ENCODE measurements at regions not wholly inside any gene's neighbourhood (a gene's known extent, or its start where the extent isn't known, plus 50 kb on each side); places are given as distances from the start of the nearest gene placed in this dataset.

DNA sequence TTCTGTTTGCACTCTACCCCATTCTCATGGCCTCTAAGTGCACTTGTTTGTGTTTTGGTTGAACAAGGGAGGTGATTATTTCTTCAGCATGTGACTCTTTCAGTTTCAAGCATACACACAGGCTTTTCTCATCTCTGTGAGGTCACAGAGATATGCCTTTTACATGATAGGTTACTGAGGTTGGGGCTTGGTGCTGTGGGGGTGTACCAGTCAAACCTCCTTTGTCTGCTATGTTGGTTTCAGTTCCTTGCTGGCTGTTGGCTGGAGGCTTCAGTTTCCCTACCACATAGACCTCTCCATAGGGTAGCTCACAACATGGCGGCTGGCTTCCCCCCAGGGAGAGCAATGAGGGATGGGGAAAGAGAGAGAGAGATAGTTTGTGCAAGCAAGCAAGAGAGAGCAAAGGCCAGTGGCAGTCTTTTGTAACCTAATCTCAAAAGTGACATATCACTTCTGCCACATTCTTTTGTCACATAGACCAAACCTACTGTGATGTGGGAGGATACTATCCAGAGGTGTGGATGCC is 96.7 kb upstream of the SEMA6A start:
- H3K36me3 ChIP-seq (ENCODE audit: control insufficient read depth, insufficient read depth, low read length): no peaks in the 10 kb centered on the region
- H3K4me3 ChIP-seq (ENCODE audit: low read depth, low read length): no peak overlapping the region
- no peak overlapping the region for H3K27ac ChIP-seq (ENCODE audit: low read depth, low read length)
- no peaks in the 10 kb centered on the region for H3K4me1 ChIP-seq (ENCODE audit: control insufficient read depth, insufficient read depth, low read length)
- no peaks in the 10 kb centered on the region for H3K27me3 ChIP-seq (ENCODE audit: control insufficient read depth, insufficient read depth, low read length)
- H3K9me3 ChIP-seq (ENCODE audit: control insufficient read depth, insufficient read depth, low read length): no peaks in the 10 kb centered on the region
- no peak overlapping the region for H3K9ac ChIP-seq (ENCODE audit: low read depth, low read length)

DNA sequence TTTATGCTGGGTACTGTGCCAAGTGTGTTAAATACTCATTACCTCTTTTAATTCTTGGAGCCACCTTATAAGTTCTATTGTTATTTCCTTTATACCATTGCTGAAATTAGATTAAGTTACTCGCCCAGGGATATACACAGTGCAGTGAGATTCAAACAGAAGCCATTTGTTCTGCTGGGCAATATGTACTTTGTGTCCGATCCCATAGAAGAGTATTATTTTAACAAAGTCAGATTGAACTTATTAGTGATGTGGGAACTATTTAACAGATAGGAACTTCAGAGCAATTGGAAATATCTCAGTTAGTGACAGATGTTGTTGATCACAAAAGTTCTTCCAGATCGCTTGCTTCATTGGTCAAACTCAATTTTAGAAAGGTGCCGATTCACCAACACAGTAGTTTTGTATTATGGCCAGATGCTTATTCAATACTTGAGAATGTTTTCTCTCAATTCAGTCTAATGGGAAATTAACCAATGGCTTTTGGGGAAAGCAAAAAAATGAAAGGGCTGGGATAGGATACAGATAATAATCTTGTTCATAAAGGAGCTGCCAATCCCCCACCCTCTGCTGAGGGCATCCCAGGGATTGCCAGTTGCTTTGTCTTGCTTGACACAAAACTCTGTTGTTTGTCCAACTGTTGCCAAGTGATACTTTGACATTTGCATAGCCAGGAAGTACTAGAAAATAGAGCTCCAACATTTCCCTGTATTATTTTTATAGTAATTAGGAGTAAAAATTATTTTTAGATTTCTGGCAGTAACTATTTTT is 94.8 kb upstream of the SEMA6A start:
- no peaks in the 10 kb centered on the region for H3K27me3 ChIP-seq (ENCODE audit: control insufficient read depth, insufficient read depth, low read length)
- no peaks in the 10 kb centered on the region for H3K4me1 ChIP-seq (ENCODE audit: control insufficient read depth, insufficient read depth, low read length)
- no peaks in the 10 kb centered on the region for H3K36me3 ChIP-seq (ENCODE audit: control insufficient read depth, insufficient read depth, low read length)
- H3K9me3 ChIP-seq (ENCODE audit: control insufficient read depth, insufficient read depth, low read length): no peaks in the 10 kb centered on the region
- H3K4me3 ChIP-seq (ENCODE audit: low read depth, low read length): no peak overlapping the region
- no peak overlapping the region for H3K9ac ChIP-seq (ENCODE audit: low read depth, low read length)
- no peak overlapping the region for H3K27ac ChIP-seq (ENCODE audit: low read depth, low read length)

DNA sequence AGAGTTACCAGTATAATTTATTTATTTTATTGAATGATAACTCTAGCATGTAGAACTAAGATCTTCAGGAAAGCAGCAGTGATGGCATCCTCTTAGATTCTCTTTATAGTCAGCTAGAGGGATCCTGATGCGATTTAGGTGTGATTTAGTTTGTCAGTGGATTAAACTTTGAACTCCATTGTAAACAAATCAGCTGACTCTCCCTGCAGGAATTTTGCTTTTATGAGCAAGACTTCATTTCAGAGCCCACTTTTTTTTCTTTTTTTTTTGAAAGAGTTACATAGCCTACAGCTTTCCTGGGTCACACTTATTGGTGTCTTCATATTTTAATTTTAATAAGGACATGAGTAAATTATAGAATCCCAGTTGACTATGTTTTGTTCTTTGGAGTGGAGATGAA is 93.8 kb upstream of the SEMA6A start:
- H3K27me3 ChIP-seq (ENCODE audit: control insufficient read depth, insufficient read depth, low read length): no peaks in the 10 kb centered on the region
- H3K4me1 ChIP-seq (ENCODE audit: control insufficient read depth, insufficient read depth, low read length): no peaks in the 10 kb centered on the region
- H3K27ac ChIP-seq (ENCODE audit: low read depth, low read length): no peak overlapping the region
- H3K9ac ChIP-seq (ENCODE audit: low read depth, low read length): no peak overlapping the region
- no peaks in the 10 kb centered on the region for H3K9me3 ChIP-seq (ENCODE audit: control insufficient read depth, insufficient read depth, low read length)
- no peaks in the 10 kb centered on the region for H3K36me3 ChIP-seq (ENCODE audit: control insufficient read depth, insufficient read depth, low read length)
- H3K4me3 ChIP-seq (ENCODE audit: low read depth, low read length): no peak overlapping the region

DNA sequence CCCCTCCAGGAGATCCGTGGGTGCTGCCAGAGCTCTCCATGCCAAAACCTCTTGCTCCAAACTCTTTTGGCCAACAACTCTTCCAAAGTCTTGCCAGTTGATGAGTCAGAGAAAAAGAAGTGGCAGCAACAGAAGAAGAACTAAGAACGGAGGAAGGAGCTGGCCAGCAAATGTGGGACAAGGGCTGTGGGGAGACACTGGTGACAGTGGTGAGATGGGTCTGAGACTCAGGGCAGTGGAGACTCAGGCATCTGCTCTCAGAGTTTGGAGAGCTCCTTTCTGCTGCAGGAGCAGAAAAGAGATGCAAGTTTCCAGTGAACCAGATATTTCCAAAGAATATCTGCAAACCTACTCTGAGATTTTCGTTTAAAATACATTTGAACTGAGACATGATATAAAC is 92.3 kb upstream of the SEMA6A start:
- H3K9ac ChIP-seq (ENCODE audit: low read depth, low read length): no peak overlapping the region
- no peak overlapping the region for H3K4me3 ChIP-seq (ENCODE audit: low read depth, low read length)

DNA sequence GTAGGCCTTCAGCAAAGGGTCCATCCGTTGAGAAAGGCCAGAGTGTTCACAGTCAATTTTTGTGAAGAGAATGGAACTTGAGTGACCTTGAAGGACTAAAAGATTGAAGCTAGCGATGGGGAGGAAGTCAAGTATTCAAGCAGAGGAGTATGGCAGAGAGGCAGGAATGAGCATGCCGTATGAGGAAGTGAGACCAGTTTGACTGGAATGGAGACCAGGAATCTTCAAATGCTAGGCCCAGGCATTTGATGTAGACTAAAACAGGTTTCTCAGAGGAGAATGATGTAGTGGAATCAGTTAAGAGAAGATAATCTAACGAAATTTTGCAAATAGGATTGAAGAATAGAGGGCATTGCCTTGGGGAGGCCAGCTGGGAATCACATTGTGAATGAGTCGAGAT is 90.4 kb upstream of the SEMA6A start:
- Histone ChIP-seq H3K4me1 (ENCODE audit: control insufficient read depth, insufficient read depth, low read length) (no peaks in the 10 kb centered on the region), H3K27ac (ENCODE audit: low read depth, low read length) (no peak overlapping the region), H3K4me3 (ENCODE audit: low read depth, low read length) (no peak overlapping the region), H3K36me3 (ENCODE audit: control insufficient read depth, insufficient read depth, low read length) (no peaks in the 10 kb centered on the region), H3K27me3 (ENCODE audit: control insufficient read depth, insufficient read depth, low read length) (no peaks in the 10 kb centered on the region), H3K9ac (ENCODE audit: low read depth, low read length) (no peak overlapping the region), H3K9me3 (ENCODE audit: control insufficient read depth, insufficient read depth, low read length) (peaks cover 18% of the 10 kb centered on the region; the same call in 1 of the 2 replicates)

More for the DNA sequence above, 92.3 kb upstream of the SEMA6A start:
- no peaks in the 10 kb centered on the region for H3K27me3 ChIP-seq (ENCODE audit: control insufficient read depth, insufficient read depth, low read length)
- H3K4me1 ChIP-seq (ENCODE audit: control insufficient read depth, insufficient read depth, low read length): no peaks in the 10 kb centered on the region
- H3K9me3 ChIP-seq (ENCODE audit: control insufficient read depth, insufficient read depth, low read length): peaks cover 1% of the 10 kb centered on the region; the same call in 1 of the 2 replicates
- H3K36me3 ChIP-seq (ENCODE audit: control insufficient read depth, insufficient read depth, low read length): no peaks in the 10 kb centered on the region
- H3K27ac ChIP-seq (ENCODE audit: low read depth, low read length): no peak overlapping the region

DNA sequence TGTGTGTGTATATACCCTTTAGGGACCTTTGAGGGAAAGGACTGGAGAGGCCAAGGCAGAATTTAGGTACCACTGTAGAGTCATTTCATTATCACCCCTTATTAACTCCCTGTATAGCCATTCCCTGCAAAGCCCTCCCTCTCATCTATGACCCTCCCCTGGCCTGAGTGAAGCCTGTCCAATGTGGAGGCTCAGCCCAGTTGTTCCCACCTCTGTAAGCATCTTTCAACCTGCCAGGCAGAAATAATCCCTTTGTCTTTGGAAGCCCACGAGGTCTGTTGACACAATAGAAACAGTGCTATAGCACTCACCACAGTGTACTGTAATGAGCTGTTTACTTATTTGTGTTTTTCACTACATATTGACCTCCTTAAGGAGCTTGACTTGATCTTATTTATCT is 88.5 kb upstream of the SEMA6A start:
- Histone ChIP-seq H3K27me3 (ENCODE audit: control insufficient read depth, insufficient read depth, low read length) (no peaks in the 10 kb centered on the region), H3K36me3 (ENCODE audit: control insufficient read depth, insufficient read depth, low read length) (no peaks in the 10 kb centered on the region), H3K4me3 (ENCODE audit: low read depth, low read length) (no peak overlapping the region), H3K9me3 (ENCODE audit: control insufficient read depth, insufficient read depth, low read length) (peaks cover 18% of the 10 kb centered on the region; the same call in 1 of the 2 replicates), H3K27ac (ENCODE audit: low read depth, low read length) (no peak overlapping the region), H3K9ac (ENCODE audit: low read depth, low read length) (no peak overlapping the region), H3K4me1 (ENCODE audit: control insufficient read depth, insufficient read depth, low read length) (no peaks in the 10 kb centered on the region)

DNA sequence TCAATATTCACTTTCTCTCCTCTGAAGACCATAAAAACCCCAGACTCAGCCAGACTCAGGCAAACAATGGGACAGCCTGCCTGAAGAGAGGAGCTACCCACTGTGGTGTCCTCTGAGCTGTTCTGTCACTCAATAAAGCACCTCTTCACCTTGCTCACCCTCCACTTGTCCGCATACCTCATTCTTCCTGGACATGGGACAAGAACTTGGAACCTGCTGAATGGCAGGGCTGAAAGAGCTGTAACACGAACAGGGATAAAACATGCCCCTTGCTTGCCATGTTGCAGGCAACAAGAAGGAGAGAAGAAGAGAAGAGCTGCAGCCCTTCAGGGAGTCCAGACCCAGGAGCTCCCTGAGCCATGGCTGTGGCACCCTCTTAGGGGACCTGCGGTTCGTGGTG is 86.8 kb upstream of the SEMA6A start:
- Histone ChIP-seq H3K27ac (ENCODE audit: low read depth, low read length) (no peak overlapping the region), H3K9me3 (ENCODE audit: control insufficient read depth, insufficient read depth, low read length) (peaks cover 18% of the 10 kb centered on the region; the same call in 1 of the 2 replicates), H3K9ac (ENCODE audit: low read depth, low read length) (no peak overlapping the region), H3K27me3 (ENCODE audit: control insufficient read depth, insufficient read depth, low read length) (no peaks in the 10 kb centered on the region), H3K4me3 (ENCODE audit: low read depth, low read length) (no peak overlapping the region), H3K36me3 (ENCODE audit: control insufficient read depth, insufficient read depth, low read length) (no peaks in the 10 kb centered on the region), H3K4me1 (ENCODE audit: control insufficient read depth, insufficient read depth, low read length) (peaks cover 6% of the 10 kb centered on the region; the same call in 1 of the 2 replicates)

DNA sequence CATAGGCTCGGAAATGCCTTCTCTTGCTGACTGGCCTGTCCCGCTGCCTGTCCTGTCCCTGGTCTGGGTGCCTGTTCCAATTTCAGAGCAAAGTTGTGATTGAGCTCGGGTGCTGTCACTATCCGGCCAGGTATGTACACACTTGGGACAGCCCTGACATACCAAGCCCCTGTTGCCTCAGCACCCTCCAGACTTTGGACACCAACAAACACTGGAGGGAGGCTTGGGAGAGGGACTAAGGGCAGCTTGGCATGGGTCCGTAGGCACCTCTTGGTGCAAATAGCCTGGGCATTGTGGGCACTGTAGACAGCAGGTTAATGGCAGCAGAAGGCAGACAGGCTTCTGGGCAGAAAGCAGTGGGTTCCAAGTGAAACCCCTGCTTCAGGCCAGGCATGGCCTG is 86.3 kb upstream of the SEMA6A start:
- Histone ChIP-seq H3K27ac (ENCODE audit: low read depth, low read length) (no peak overlapping the region), H3K9ac (ENCODE audit: low read depth, low read length) (no peak overlapping the region), H3K9me3 (ENCODE audit: control insufficient read depth, insufficient read depth, low read length) (peaks cover 18% of the 10 kb centered on the region; the same call in 1 of the 2 replicates), H3K4me3 (ENCODE audit: low read depth, low read length) (no peak overlapping the region), H3K27me3 (ENCODE audit: control insufficient read depth, insufficient read depth, low read length) (no peaks in the 10 kb centered on the region), H3K4me1 (ENCODE audit: control insufficient read depth, insufficient read depth, low read length) (peaks cover 8% of the 10 kb centered on the region; the same call in 1 of the 2 replicates), H3K36me3 (ENCODE audit: control insufficient read depth, insufficient read depth, low read length) (no peaks in the 10 kb centered on the region)

DNA sequence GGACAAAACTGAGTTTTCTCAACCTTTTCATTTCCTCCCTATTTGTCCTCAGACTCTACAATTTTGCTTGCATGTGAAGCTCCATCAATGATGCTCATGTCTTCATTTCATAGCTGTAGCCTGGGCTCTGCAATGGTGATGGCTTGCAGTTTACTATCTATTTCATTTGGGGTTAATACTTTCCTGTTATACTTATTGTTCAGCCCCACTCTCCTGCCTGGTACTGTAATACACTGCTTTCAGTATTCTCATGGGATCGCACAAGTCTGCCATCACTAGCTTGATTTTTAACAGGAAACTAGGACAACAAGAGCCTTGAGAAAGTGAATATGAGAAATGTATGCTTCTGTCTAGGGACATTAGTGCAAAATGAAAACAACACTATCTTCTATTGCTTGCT is 84.2 kb upstream of the SEMA6A start:
- Histone ChIP-seq H3K9ac (ENCODE audit: low read depth, low read length) (no peak overlapping the region), H3K4me1 (ENCODE audit: control insufficient read depth, insufficient read depth, low read length) (peaks cover 29% of the 10 kb centered on the region), H3K27ac (ENCODE audit: low read depth, low read length) (no peak overlapping the region), H3K9me3 (ENCODE audit: control insufficient read depth, insufficient read depth, low read length) (peaks cover 18% of the 10 kb centered on the region; the same call in 1 of the 2 replicates), H3K36me3 (ENCODE audit: control insufficient read depth, insufficient read depth, low read length) (no peaks in the 10 kb centered on the region), H3K27me3 (ENCODE audit: control insufficient read depth, insufficient read depth, low read length) (no peaks in the 10 kb centered on the region), H3K4me3 (ENCODE audit: low read depth, low read length) (no peak overlapping the region)

DNA sequence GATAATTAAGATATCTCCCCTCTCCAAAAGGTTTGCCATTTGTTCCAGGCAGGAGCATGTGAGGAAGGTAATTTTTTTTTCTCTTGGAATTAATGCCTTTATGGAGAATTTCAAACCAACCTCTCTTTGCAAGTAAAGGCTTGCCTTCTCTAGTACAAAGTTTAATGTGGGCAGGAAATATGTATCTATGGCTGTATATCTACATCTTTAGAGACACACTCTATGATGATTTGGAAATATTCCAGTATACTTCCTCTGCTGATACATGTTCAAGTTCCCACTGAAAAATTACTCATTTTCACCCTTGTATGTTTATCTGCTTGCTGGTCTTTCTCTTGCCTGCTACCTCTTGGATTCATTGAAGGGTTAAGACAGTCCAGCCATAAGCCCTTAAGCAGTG is 83.5 kb upstream of the SEMA6A start:
- Histone ChIP-seq H3K9ac (ENCODE audit: low read depth, low read length) (no peak overlapping the region), H3K4me1 (ENCODE audit: control insufficient read depth, insufficient read depth, low read length) (peaks cover 35% of the 10 kb centered on the region), H3K27me3 (ENCODE audit: control insufficient read depth, insufficient read depth, low read length) (no peaks in the 10 kb centered on the region), H3K27ac (ENCODE audit: low read depth, low read length) (no peak overlapping the region), H3K9me3 (ENCODE audit: control insufficient read depth, insufficient read depth, low read length) (peaks cover 18% of the 10 kb centered on the region; the same call in 1 of the 2 replicates), H3K36me3 (ENCODE audit: control insufficient read depth, insufficient read depth, low read length) (no peaks in the 10 kb centered on the region), H3K4me3 (ENCODE audit: low read depth, low read length) (no peak overlapping the region)

DNA sequence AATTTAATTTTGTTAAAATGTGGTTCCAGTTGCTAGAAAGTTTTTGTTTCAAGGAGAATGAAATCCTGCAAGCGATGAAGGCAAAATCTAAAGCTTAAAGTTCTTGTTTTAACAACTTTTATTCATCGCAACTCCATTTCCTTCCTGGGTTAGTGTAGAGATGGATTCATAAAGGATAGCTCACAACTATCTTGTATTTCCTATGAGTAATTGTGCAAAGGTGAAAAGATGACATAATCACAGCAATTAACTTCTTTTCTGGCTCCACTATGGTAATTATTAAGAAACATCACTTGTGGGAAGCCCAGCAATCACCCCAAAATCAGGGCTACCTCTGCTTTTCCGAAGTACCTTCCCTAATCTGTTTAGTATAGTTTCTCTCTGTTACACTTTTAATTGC is 80.8 kb upstream of the SEMA6A start:
- no peaks in the 10 kb centered on the region for H3K27me3 ChIP-seq (ENCODE audit: control insufficient read depth, insufficient read depth, low read length)
- no peak overlapping the region for H3K9ac ChIP-seq (ENCODE audit: low read depth, low read length)
- 0 out of 2 replicates have a peak, but pooled peaks cover 2% of the 10 kb centered on the region for H3K9me3 ChIP-seq (ENCODE audit: control insufficient read depth, insufficient read depth, low read length)
- H3K4me1 ChIP-seq (ENCODE audit: control insufficient read depth, insufficient read depth, low read length): peaks cover 59% of the 10 kb centered on the region
- no peak overlapping the region for H3K4me3 ChIP-seq (ENCODE audit: low read depth, low read length)
- H3K36me3 ChIP-seq (ENCODE audit: control insufficient read depth, insufficient read depth, low read length): no peaks in the 10 kb centered on the region
- H3K27ac ChIP-seq (ENCODE audit: low read depth, low read length): peak overlapping the region; percentile 42
